GM19324 (cell line): ENCODE measurements at regions not wholly inside any gene's neighbourhood (a gene's known extent, or its start where the extent isn't known, plus 50 kb on each side); places are given as distances from the start of the nearest gene placed in this dataset.
"Not testable (repeated sequence)": the region's sequence is repeated elsewhere in the genome, so short reads cannot be mapped to it uniquely, and the experiment has no call there.

Experiments
- ATAC-seq: cut with Tn5 transposase; IDR thresholded peaks from one replicate; pipeline ENCODE4 v1.9.1; 2021; ENCODE audit warnings: mild to moderate bottlenecking, moderate library complexity; ENCODE audit not compliant: unreplicated experiment, low FRiP score

- ATAC-seq = no peak
Observed at GRCh38 chr4:3377557-3377956, 64.2 kb upstream of the HGFAC start.

- ATAC-seq = not testable (repeated sequence)
Observed at GRCh38 chr4:3380336-3380735, 61.4 kb upstream of the HGFAC start.

- not testable (repeated sequence) for ATAC-seq
Observed at GRCh38 chr4:3381208-3381607, 60.6 kb upstream of the HGFAC start.

GRCh38 chr4:3382251-3382650 lies 59.5 kb upstream of the HGFAC start:
- ATAC-seq = no peak

- ATAC-seq = no peak
Observed at GRCh38 chr4:3384391-3384770, 57.4 kb upstream of the HGFAC start.

GRCh38 chr4:3384771-3385710 lies 56.7 kb upstream of the HGFAC start:
- no peak for ATAC-seq

GRCh38 chr4:3385711-3386420 lies 55.9 kb upstream of the HGFAC start:
- ATAC-seq = no peak

GRCh38 chr4:3386526-3386925 lies 55.2 kb upstream of the HGFAC start:
- no peak for ATAC-seq

- peak; percentile 45 for ATAC-seq
Observed at GRCh38 chr4:3387154-3387942, 54.4 kb upstream of the HGFAC start.

GRCh38 chr4:3387943-3388361 lies 53.8 kb upstream of the HGFAC start:
- ATAC-seq = peak; percentile 14

GRCh38 chr4:3388471-3389232 lies 53.1 kb upstream of the HGFAC start:
- ATAC-seq = peak; percentile 40

- no peak for ATAC-seq
Observed at GRCh38 chr4:3389233-3390215, 52.2 kb upstream of the HGFAC start.

GRCh38 chr4:3390288-3390811 lies 51.4 kb upstream of the HGFAC start:
- no peak for ATAC-seq

- ATAC-seq = no peak
Observed at GRCh38 chr4:3391422-3391821, 50.3 kb upstream of the HGFAC start.
